GM10248 (cell line): ENCODE measurements at regions not wholly inside any gene's neighbourhood (a gene's known extent, or its start where the extent isn't known, plus 50 kb on each side); places are given as distances from the start of the nearest gene placed in this dataset.
A peak's percentile ranks its signal among the peaks of the same experiment; 100 is the strongest.

Experiments used
- CTCF ChIA-PET: fragments of 300-600 bp; sonication (Branson Sonifier 250); formaldehyde crosslinking; extraction: SDS; loops from one replicate; lab custom pipeline; 2021; ENCODE audit warnings: antibody characterized with exemption; lab: Yijun Ruan, JAX
- POLR2A ChIA-PET: fragments of 350-650 bp; sonication (Branson Sonifier 250); formaldehyde crosslinking; extraction: SDS; loops from one replicate; lab custom pipeline; 2020; ENCODE audit warnings: antibody characterized with exemption; lab: Yijun Ruan, JAX
- DNase-seq: peaks from one replicate; pipeline ENCODE4 v3.0.0; 2012; ENCODE audit errors: extremely low spot score
- CTCF ChIP-seq: IDR thresholded peaks from 2 replicates; pipeline ENCODE4 v1.5.1; 2012; ENCODE audit warnings: mild to moderate bottlenecking, low read depth; ENCODE audit errors: extremely low read depth, missing control alignments, control extremely low read depth

GRCh38 chrX:20355187-20355586 lies 88.5 kb upstream of the RPS6KA3 start:
- ChIA-PET POLR2A (no interaction called here), CTCF (no interaction called here)
- DNase-seq = no peak
- no peak for TF ChIP-seq CTCF

GRCh38 chrX:20354505-20354904 lies 87.8 kb upstream of the RPS6KA3 start:
- ChIA-PET POLR2A (no interaction called here), CTCF (no interaction called here)
- no peak for DNase-seq
- no peak for TF ChIP-seq CTCF

GRCh38 chrX:20352935-20353336 lies 86.2 kb upstream of the RPS6KA3 start:
- POLR2A ChIA-PET = no interaction called here
- peak; percentile 8 for DNase-seq
- no peak for TF ChIP-seq CTCF
- CTCF ChIA-PET = no interaction called here

GRCh38 chrX:20352504-20352903 lies 85.8 kb upstream of the RPS6KA3 start:
- TF ChIP-seq CTCF = no peak
- POLR2A ChIA-PET = no interaction called here
- no peak for DNase-seq
- CTCF ChIA-PET = no interaction called here

GRCh38 chrX:20350596-20350995 lies 83.9 kb upstream of the RPS6KA3 start:
- CTCF ChIA-PET = interaction anchor here (0.8 kb wide), 1 partner anchor 126 kb away, joined by 3 read pairs; no protein-coding TSS in a partner anchor
- POLR2A ChIA-PET = no interaction called here
- DNase-seq = no peak
- TF ChIP-seq CTCF = no peak

GRCh38 chrX:20348139-20348538 lies 81.4 kb upstream of the RPS6KA3 start:
- DNase-seq = no peak
- no peak for TF ChIP-seq CTCF
- POLR2A ChIA-PET = no interaction called here
- CTCF ChIA-PET = no interaction called here

GRCh38 chrX:20347481-20347880 lies 80.8 kb upstream of the RPS6KA3 start:
- no peak for DNase-seq
- no peak for TF ChIP-seq CTCF
- ChIA-PET CTCF (no interaction called here), POLR2A (no interaction called here)
